Liver (tissue), 8 donors: ENCODE measurements at regions not wholly inside any gene's neighbourhood (a gene's known extent, or its start where the extent isn't known, plus 50 kb on each side); places are given as distances from the start of the nearest gene placed in this dataset.

Experiments
- DNase-seq: peaks from one replicate; pipeline ENCODE4 v3.0.0-alpha.2; 2017; ENCODE audit warnings: low spot score
- H3K27ac ChIP-seq, 2 donors: one replicate each; pipeline ENCODE4 v1.7.0; 2013; ENCODE audit warnings: inconsistent platforms in 2 of 2, low read length in 2 of 2, control low read depth in 1 of 2, low read depth in 1 of 2, mild to moderate bottlenecking in 1 of 2
- H3K27me3 ChIP-seq, 4 donors: one replicate each; pipeline versions ENCODE4 v1.6.1 to v1.7.0; 2013; ENCODE audit warnings: low read length in 3 of 4, inconsistent platforms in 1 of 4, mild to moderate bottlenecking in 1 of 4, moderate library complexity in 1 of 4; ENCODE audit not compliant: control insufficient read depth in 4 of 4, insufficient read depth in 4 of 4
- H3K36me3 ChIP-seq, 4 donors: one replicate each; pipeline versions ENCODE4 v1.6.1 to v1.7.0; 2013; ENCODE audit warnings: low read length in 3 of 4, mild to moderate bottlenecking in 3 of 4, low read depth in 1 of 4, moderate library complexity in 1 of 4; ENCODE audit not compliant: control insufficient read depth in 4 of 4, insufficient read depth in 3 of 4
- H3K4me1 ChIP-seq, 4 donors: one replicate each; pipeline versions ENCODE4 v1.6.1 to v1.7.0; 2013; ENCODE audit warnings: low read length in 3 of 4, mild to moderate bottlenecking in 3 of 4, moderate library complexity in 1 of 4; ENCODE audit not compliant: control insufficient read depth in 4 of 4, insufficient read depth in 4 of 4
- H3K4me3 ChIP-seq, 3 donors: one replicate each; pipeline versions ENCODE4 v1.6.1 to v1.7.0; 2013; ENCODE audit warnings: low read length in 3 of 3, control low read depth in 1 of 3, low read depth in 1 of 3, mild to moderate bottlenecking in 1 of 3
- H3K9ac ChIP-seq, 2 donors: one replicate each; pipeline ENCODE4 v1.7.0; 2013; ENCODE audit warnings: low read length in 2 of 2, mild to moderate bottlenecking in 2 of 2, moderate library complexity in 2 of 2, control low read depth in 1 of 2, low read depth in 1 of 2
- H3K9me3 ChIP-seq, 4 donors: one replicate each; pipeline versions ENCODE4 v1.6.1 to v1.7.0; 2013; ENCODE audit warnings: low read length in 3 of 4; ENCODE audit not compliant: control insufficient read depth in 4 of 4
- ATF3 ChIP-seq: IDR thresholded peaks from 2 replicates; pipeline ENCODE4 v1.6.1; 2016; ENCODE audit warnings: antibody characterized with exemption
- CTCF ChIP-seq: fragments of 150-350 bp; IDR thresholded peaks from 2 replicates; pipeline ENCODE4 v1.5.1; 2017; ENCODE audit warnings: improper control_type of control experiment, low read depth, low read length; ENCODE audit not compliant: missing input control
- EGR1 ChIP-seq, 2 donors: IDR thresholded peaks; 2 replicates each; pipeline ENCODE4 v1.6.1; 2016 to 2018; ENCODE audit warnings: antibody characterized with exemption in 2 of 2, low read depth in 2 of 2
- FOXA1 ChIP-seq: IDR thresholded peaks from 2 replicates; pipeline ENCODE4 v1.6.1; 2016; ENCODE audit warnings: antibody characterized with exemption
- FOXA2 ChIP-seq: IDR thresholded peaks from 2 replicates; pipeline ENCODE4 v1.6.1; 2016; ENCODE audit warnings: antibody characterized with exemption
- GABPA ChIP-seq, 2 donors: IDR thresholded peaks in 1 of 2; conservative IDR thresholded peaks in 1 of 2; 2 replicates each; pipeline ENCODE4 v1.6.1; 2016; ENCODE audit warnings: antibody characterized with exemption in 2 of 2, mild to moderate bottlenecking in 1 of 2, moderate library complexity in 1 of 2
- HNF4A ChIP-seq, 2 donors: conservative IDR thresholded peaks; 2 replicates each; pipeline ENCODE4 v1.6.1; 2016; ENCODE audit warnings: antibody characterized with exemption in 2 of 2, mild to moderate bottlenecking in 2 of 2
- HNF4G ChIP-seq: IDR thresholded peaks from 2 replicates; pipeline ENCODE4 v1.6.1; 2016; ENCODE audit warnings: antibody characterized with exemption
- JUND ChIP-seq, 2 donors: IDR thresholded peaks; 2 replicates each; pipeline ENCODE4 v1.6.1; 2016; ENCODE audit warnings: antibody characterized with exemption in 2 of 2
- MAX ChIP-seq: IDR thresholded peaks from 2 replicates; pipeline ENCODE4 v1.6.1; 2016; ENCODE audit warnings: antibody characterized with exemption
- NR2F2 ChIP-seq: IDR thresholded peaks from 2 replicates; pipeline ENCODE4 v1.6.1; 2016; ENCODE audit warnings: antibody characterized with exemption
- RAD21 ChIP-seq, 2 donors: IDR thresholded peaks; 2 replicates each; pipeline ENCODE4 v1.6.1; 2016; ENCODE audit warnings: antibody characterized with exemption in 2 of 2, mild to moderate bottlenecking in 2 of 2
- REST ChIP-seq: IDR thresholded peaks from 2 replicates; pipeline ENCODE4 v1.6.1; 2016; ENCODE audit warnings: antibody characterized with exemption, mild to moderate bottlenecking
- RXRA ChIP-seq, 2 donors: IDR thresholded peaks; 2 replicates each; pipeline ENCODE4 v1.6.1; 2017 to 2018; ENCODE audit warnings: antibody characterized with exemption in 2 of 2, mild to moderate bottlenecking in 1 of 2
- SP1 ChIP-seq: IDR thresholded peaks from 2 replicates; pipeline ENCODE4 v1.6.1; 2018; ENCODE audit warnings: antibody characterized with exemption, mild to moderate bottlenecking
- YY1 ChIP-seq: IDR thresholded peaks from 2 replicates; pipeline ENCODE4 v1.6.1; 2016; ENCODE audit warnings: antibody characterized with exemption, mild to moderate bottlenecking
- ZBTB33 ChIP-seq: IDR thresholded peaks from 2 replicates; pipeline ENCODE4 v1.6.1; 2016; ENCODE audit warnings: antibody characterized with exemption
- WGBS: extraction: QIAGEN DNeasy Blood & Tissue Kit; methylation state at CpG from one replicate; pipeline ENCODE4 v1.1.7; 2013; 5-methylcytosine and 5-hydroxymethylcytosine counted together
- donor health status: healthy.
- donor health status: healthy.
- donor health status: healthy.
- donor health status: healthy.
- donor health status: healthy.

GRCh38 chr7:142337054-142338001 is 79.5 kb upstream of the PRSS58 start:
- 62% methylated on average over 8 of the region's 8 CpGs for WGBS
- Histone ChIP-seq H3K9me3 (peaks cover 0 to 3% (median 0%) of the 10 kb centered on the region in 4 donors), H3K4me1 (peaks cover 0 to 4% (median 0%) of the 10 kb centered on the region in 4 donors), H3K9ac (no peak overlapping the region), H3K27ac (no peak overlapping the region), H3K27me3 (peaks cover 0 to 2% (median 0%) of the 10 kb centered on the region in 4 donors), H3K36me3 (no peaks in the 10 kb centered on the region), H3K4me3 (no peak overlapping the region)
- TF ChIP-seq SP1 = no peak
- TF ChIP-seq JUND (IDR thresholded peaks at IDR 0.05) = no peak
- no peak for TF ChIP-seq MAX
- TF ChIP-seq REST = no peak
- no peak for TF ChIP-seq RAD21 (IDR thresholded peaks at IDR 0.05)
- TF ChIP-seq YY1 = no peak
- TF ChIP-seq GABPA (IDR thresholded peaks at IDR 0.05 in 1 of 2, conservative IDR thresholded peaks at IDR 0.05 in 1 of 2) = no peak
- TF ChIP-seq ATF3 = no peak
- TF ChIP-seq NR2F2 = no peak
- TF ChIP-seq FOXA1 = no peak
- TF ChIP-seq HNF4A (conservative IDR thresholded peaks at IDR 0.05) = no peak
- no peak for TF ChIP-seq RXRA (IDR thresholded peaks at IDR 0.05)
- TF ChIP-seq ZBTB33 = no peak
- TF ChIP-seq CTCF = no peak
- TF ChIP-seq FOXA2 = no peak
- no peak for TF ChIP-seq EGR1 (IDR thresholded peaks at IDR 0.05; ENCODE audit: low read depth in 2 of 2)
- TF ChIP-seq HNF4G = no peak
- no peak for DNase-seq
